ENCODE measurements at regions not wholly inside any gene's neighbourhood (a gene's known extent, or its start where the extent isn't known, plus 50 kb on each side); places are given as distances from the start of the nearest gene placed in this dataset.

GRCh38 chr1:177771688-177772087, 198.2 kb downstream of the SEC16B start:
- H3K36me3 ChIP-seq (ENCODE audit: control insufficient read depth, insufficient read depth, low read length), result no peaks in the 10 kb centered on the region
- H3K27me3 ChIP-seq (ENCODE audit: control insufficient read depth, insufficient read depth, low read length), result no peaks in the 10 kb centered on the region
- no peak overlapping the region for H3K4me3 ChIP-seq (ENCODE audit: low read depth, low read length)
- TF ChIP-seq CTCF (IDR thresholded peaks at IDR 0.05; ENCODE audit: insufficient read depth, low read length, poor library complexity, severe bottlenecking), result no peak
- no peak for DNase-seq (ENCODE audit: low read depth)

GRCh38 chr1:177770096-177770495, 199.8 kb downstream of the SEC16B start:
- DNase-seq (ENCODE audit: low read depth), result no peak
- Histone ChIP-seq H3K27me3 (ENCODE audit: control insufficient read depth, insufficient read depth, low read length) (no peaks in the 10 kb centered on the region), H3K36me3 (ENCODE audit: control insufficient read depth, insufficient read depth, low read length) (no peaks in the 10 kb centered on the region), H3K4me3 (ENCODE audit: low read depth, low read length) (no peak overlapping the region)
- no peak for TF ChIP-seq CTCF (IDR thresholded peaks at IDR 0.05; ENCODE audit: insufficient read depth, low read length, poor library complexity, severe bottlenecking)

- no peak for TF ChIP-seq CTCF (IDR thresholded peaks at IDR 0.05; ENCODE audit: insufficient read depth, low read length, poor library complexity, severe bottlenecking)
- Histone ChIP-seq H3K27me3 (ENCODE audit: control insufficient read depth, insufficient read depth, low read length) (no peaks in the 10 kb centered on the region), H3K4me3 (ENCODE audit: low read depth, low read length) (no peak overlapping the region), H3K36me3 (ENCODE audit: control insufficient read depth, insufficient read depth, low read length) (no peaks in the 10 kb centered on the region)
- no peak for DNase-seq (ENCODE audit: low read depth)
Observed at GRCh38 chr1:177755851-177756560, 213.9 kb downstream of the SEC16B start.

- Histone ChIP-seq H3K36me3 (ENCODE audit: control insufficient read depth, insufficient read depth, low read length) (no peaks in the 10 kb centered on the region), H3K27me3 (ENCODE audit: control insufficient read depth, insufficient read depth, low read length) (no peaks in the 10 kb centered on the region), H3K4me3 (ENCODE audit: low read depth, low read length) (no peak overlapping the region)
- no peak for TF ChIP-seq CTCF (IDR thresholded peaks at IDR 0.05; ENCODE audit: insufficient read depth, low read length, poor library complexity, severe bottlenecking)
- DNase-seq (ENCODE audit: low read depth), result no peak
Observed at GRCh38 chr1:177754603-177755002, 215.3 kb downstream of the SEC16B start.

GRCh38 chr1:177753655-177754054, 216.2 kb downstream of the SEC16B start:
- H3K27me3 ChIP-seq (ENCODE audit: control insufficient read depth, insufficient read depth, low read length), result no peaks in the 10 kb centered on the region
- TF ChIP-seq CTCF (IDR thresholded peaks at IDR 0.05; ENCODE audit: insufficient read depth, low read length, poor library complexity, severe bottlenecking), result no peak
- no peak for DNase-seq (ENCODE audit: low read depth)
- H3K36me3 ChIP-seq (ENCODE audit: control insufficient read depth, insufficient read depth, low read length), result no peaks in the 10 kb centered on the region
- no peak overlapping the region for H3K4me3 ChIP-seq (ENCODE audit: low read depth, low read length)

Measured in kidney epithelial cell (primary cell).